ENCODE measurements at regions not wholly inside any gene's neighbourhood (a gene's known extent, or its start where the extent isn't known, plus 50 kb on each side); places are given as distances from the start of the nearest gene placed in this dataset.
"Not testable (repeated sequence)": the region's sequence is repeated elsewhere in the genome, so short reads cannot be mapped to it uniquely, and the experiment has no call there.

- Histone ChIP-seq H2AFZ (no peak overlapping the region), H4K20me1 (ENCODE audit: insufficient read depth, poor library complexity, severe bottlenecking) (no peaks in the 10 kb centered on the region), H3K79me2 (no peaks in the 10 kb centered on the region), H3K9me2 (replicated peaks; ENCODE audit: insufficient read depth) (peaks cover 3% of the 10 kb centered on the region), H3K36me3 (replicated peaks; ENCODE audit: insufficient read depth, low read depth) (no peaks in the 10 kb centered on the region), H3K27ac (no peak overlapping the region), H3K4me2 (no peak overlapping the region), H3K9me3 (ENCODE audit: low read depth) (no peaks in the 10 kb centered on the region), H3K4me1 (ENCODE audit: insufficient read depth) (no peaks in the 10 kb centered on the region), H3K27me3 (no peaks in the 10 kb centered on the region), H3K4me3 (no peak overlapping the region)
- peak; percentile 1 for DNase-seq (ENCODE audit: low spot score)
- WGBS (ENCODE audit: low lambda C conversion rate, missing lambda C conversion rate) = 61% methylated on average over 3 of the region's 3 CpGs
- TF ChIP-seq EZH2phosphoT487 (IDR thresholded peaks at IDR 0.05; ENCODE audit: low read depth, severe bottlenecking, unreplicated experiment) (no peak), EZH2 (IDR thresholded peaks at IDR 0.05; ENCODE audit: borderline replicate concordance) (no peak), CTCF (IDR thresholded peaks at IDR 0.05; ENCODE audit: poor library complexity) (no peak)
Measured at GRCh38 chr2:193841384-193842150, 1646.8 kb upstream of the TMEFF2 start.

- Histone ChIP-seq H3K79me2 (no peaks in the 10 kb centered on the region), H3K27ac (no peak overlapping the region), H3K9me3 (ENCODE audit: low read depth) (no peaks in the 10 kb centered on the region), H3K4me2 (no peak overlapping the region), H3K9me2 (replicated peaks; ENCODE audit: insufficient read depth) (no peaks in the 10 kb centered on the region), H3K27me3 (no peaks in the 10 kb centered on the region), H3K4me3 (no peak overlapping the region), H3K36me3 (replicated peaks; ENCODE audit: insufficient read depth, low read depth) (no peaks in the 10 kb centered on the region), H2AFZ (no peak overlapping the region), H3K4me1 (ENCODE audit: insufficient read depth) (no peaks in the 10 kb centered on the region), H4K20me1 (ENCODE audit: insufficient read depth, poor library complexity, severe bottlenecking) (no peaks in the 10 kb centered on the region)
- no peak for TF ChIP-seq CTCF (IDR thresholded peaks at IDR 0.05; ENCODE audit: poor library complexity)
- TF ChIP-seq EZH2phosphoT487 (IDR thresholded peaks at IDR 0.05; ENCODE audit: low read depth, severe bottlenecking, unreplicated experiment) = no peak
- DNase-seq (ENCODE audit: low spot score) = no peak
Measured at GRCh38 chr2:193837111-193837738, 1642.5 kb upstream of the TMEFF2 start.

- not testable (repeated sequence) for H3K4me2 ChIP-seq; H4K20me1 ChIP-seq (ENCODE audit: insufficient read depth, poor library complexity, severe bottlenecking); H3K36me3 ChIP-seq (replicated peaks; ENCODE audit: insufficient read depth, low read depth); H3K9me3 ChIP-seq (ENCODE audit: low read depth); H3K4me3 ChIP-seq; DNase-seq (ENCODE audit: low spot score); H3K4me1 ChIP-seq (ENCODE audit: insufficient read depth); H2AFZ ChIP-seq; H3K27me3 ChIP-seq; H3K79me2 ChIP-seq; H3K9me2 ChIP-seq (replicated peaks; ENCODE audit: insufficient read depth); H3K27ac ChIP-seq
- WGBS (ENCODE audit: low lambda C conversion rate, missing lambda C conversion rate) = 94% methylated on average over 15 of the region's 15 CpGs
Measured at GRCh38 chr2:193836424-193837006, 1641.8 kb upstream of the TMEFF2 start.

- not testable (repeated sequence) for H3K36me3 ChIP-seq (replicated peaks; ENCODE audit: insufficient read depth, low read depth); H3K79me2 ChIP-seq; H2AFZ ChIP-seq; H3K9me2 ChIP-seq (replicated peaks; ENCODE audit: insufficient read depth); H3K27ac ChIP-seq; H3K4me3 ChIP-seq; H3K4me2 ChIP-seq; H3K9me3 ChIP-seq (ENCODE audit: low read depth); H4K20me1 ChIP-seq (ENCODE audit: insufficient read depth, poor library complexity, severe bottlenecking); H3K4me1 ChIP-seq (ENCODE audit: insufficient read depth); DNase-seq (ENCODE audit: low spot score); H3K27me3 ChIP-seq
- 38% methylated on average over 2 of the region's 2 CpGs for WGBS (ENCODE audit: low lambda C conversion rate, missing lambda C conversion rate)
Measured at GRCh38 chr2:193833895-193834294, 1639.2 kb upstream of the TMEFF2 start.

All from hepatocyte (in vitro differentiated cells).